ENCODE measurements at regions not wholly inside any gene's neighbourhood (a gene's known extent, or its start where the extent isn't known, plus 50 kb on each side); places are given as distances from the start of the nearest gene placed in this dataset.

GRCh38 chr3:10760199-10760598, 55.8 kb upstream of the SLC6A11 start:
- FAIRE-seq (no peak), DNase-seq (ENCODE audit: low read depth, low spot score) (no peak)
- H3K9ac ChIP-seq (replicated peaks; ENCODE audit: extremely low read depth, insufficient read depth, low read length) = no peak overlapping the region
- H3K36me3 ChIP-seq (ENCODE audit: control insufficient read depth in 2 of 2, extremely low read depth in 1 of 2, insufficient read depth in 2 of 2, low read length in 2 of 2) = no peaks in the 10 kb centered on the region
- H3K4me2 ChIP-seq (ENCODE audit: insufficient read depth, low read length) = no peak overlapping the region
- no peak overlapping the region for H3K27ac ChIP-seq (ENCODE audit: insufficient read depth, low read depth, low read length)
- no peaks in the 10 kb centered on the region for H3K9me1 ChIP-seq (replicated peaks; ENCODE audit: control insufficient read depth, extremely low read depth, insufficient read depth, low read length)
- ChIA-PET CTCF (interaction anchor here (1.3 to 6.8 kb wide), 4 partner anchors 11 to 300 kb away, joined by 4 to 75 read pairs (median 23); no protein-coding TSS in a partner anchor), POLR2A (no interaction called here)
- dilution Hi-C loops (cut with MboI; ENCODE audit: extremely low pct_ligation_motif_present, low sequenced_read_pairs) = no loop called here
- TF ChIP-seq CTCF (IDR thresholded peaks at IDR 0.05; ENCODE audit: extremely low read depth in 1 of 2, insufficient read depth in 1 of 2, low read depth in 1 of 2, low read length in 2 of 2) = no peak
- no peak for TF ChIP-seq MAX (IDR thresholded peaks at IDR 0.05; ENCODE audit: insufficient read depth, insufficient read length)
- TF ChIP-seq FOS (IDR thresholded peaks at IDR 0.05; ENCODE audit: borderline replicate concordance, insufficient read depth, low read length) = no peak
- no peak for TF ChIP-seq JUN (IDR thresholded peaks at IDR 0.05; ENCODE audit: borderline replicate concordance, insufficient read depth, insufficient read length, low read depth)
- TF ChIP-seq POLR2A (IDR thresholded peaks at IDR 0.05; ENCODE audit: low read depth, low read length) = no peak
- no peak for TF ChIP-seq MYC (IDR thresholded peaks at IDR 0.05; ENCODE audit: low read depth, low read length)
- H3K79me2 ChIP-seq (ENCODE audit: control insufficient read depth, insufficient read depth, low read length) = no peaks in the 10 kb centered on the region
- no peaks in the 10 kb centered on the region for H4K20me1 ChIP-seq (replicated peaks; ENCODE audit: control insufficient read depth, extremely low read depth, insufficient read depth, low read length)
- H2AFZ ChIP-seq (ENCODE audit: low read depth, low read length) = no peak overlapping the region
- intact Hi-C loops (cut with micrococcal nuclease) = no loop called here
- H3K4me3 ChIP-seq (replicated peaks in 1 of 3; ENCODE audit: insufficient read depth in 1 of 3, low read depth in 1 of 3, low read length in 3 of 3) = no peak overlapping the region
- no peaks in the 10 kb centered on the region for H3K27me3 ChIP-seq (ENCODE audit: control insufficient read depth in 2 of 2, insufficient read depth in 2 of 2, low read length in 2 of 2)
- no TSS peak for BruUV-seq (replicated peaks)
- no peaks in the 10 kb centered on the region for H3K4me1 ChIP-seq (ENCODE audit: control insufficient read depth, extremely low read depth, insufficient read depth, low read length)
- H3K9me3 ChIP-seq (replicated peaks; ENCODE audit: control insufficient read depth, insufficient read depth, low read length) = no peaks in the 10 kb centered on the region

GRCh38 chr3:10761583-10761982, 54.4 kb upstream of the SLC6A11 start:
- H3K9me3 ChIP-seq (replicated peaks; ENCODE audit: control insufficient read depth, insufficient read depth, low read length) = no peaks in the 10 kb centered on the region
- POLR2A ChIA-PET = no interaction called here
- H4K20me1 ChIP-seq (replicated peaks; ENCODE audit: control insufficient read depth, extremely low read depth, insufficient read depth, low read length) = no peaks in the 10 kb centered on the region
- intact Hi-C loops (cut with micrococcal nuclease) = no loop called here
- H3K9me1 ChIP-seq (replicated peaks; ENCODE audit: control insufficient read depth, extremely low read depth, insufficient read depth, low read length) = no peaks in the 10 kb centered on the region
- H3K79me2 ChIP-seq (ENCODE audit: control insufficient read depth, insufficient read depth, low read length) = no peaks in the 10 kb centered on the region
- no peak overlapping the region for H2AFZ ChIP-seq (ENCODE audit: low read depth, low read length)
- no peak overlapping the region for H3K9ac ChIP-seq (replicated peaks; ENCODE audit: extremely low read depth, insufficient read depth, low read length)
- H3K4me2 ChIP-seq (ENCODE audit: insufficient read depth, low read length) = no peak overlapping the region
- H3K36me3 ChIP-seq (ENCODE audit: control insufficient read depth in 2 of 2, extremely low read depth in 1 of 2, insufficient read depth in 2 of 2, low read length in 2 of 2) = no peaks in the 10 kb centered on the region
- FAIRE-seq = no peak
- no TSS peak for BruUV-seq (replicated peaks)
- DNase-seq (ENCODE audit: low read depth, low spot score) = no peak
- no peak overlapping the region for H3K27ac ChIP-seq (ENCODE audit: insufficient read depth, low read depth, low read length)
- H3K4me3 ChIP-seq (replicated peaks in 1 of 3; ENCODE audit: insufficient read depth in 1 of 3, low read depth in 1 of 3, low read length in 3 of 3) = no peak overlapping the region
- H3K4me1 ChIP-seq (ENCODE audit: control insufficient read depth, extremely low read depth, insufficient read depth, low read length) = no peaks in the 10 kb centered on the region
- dilution Hi-C loops (cut with MboI; ENCODE audit: extremely low pct_ligation_motif_present, low sequenced_read_pairs) = no loop called here
- CTCF ChIA-PET = interaction anchor here (0.8 to 1.6 kb wide), 3 partner anchors 181 to 299 kb away, joined by 3 to 4 read pairs (median 4); no protein-coding TSS in a partner anchor
- no peaks in the 10 kb centered on the region for H3K27me3 ChIP-seq (ENCODE audit: control insufficient read depth in 2 of 2, insufficient read depth in 2 of 2, low read length in 2 of 2)
- TF ChIP-seq MYC (IDR thresholded peaks at IDR 0.05; ENCODE audit: low read depth, low read length) = no peak
- TF ChIP-seq CTCF (IDR thresholded peaks at IDR 0.05; ENCODE audit: extremely low read depth in 1 of 2, insufficient read depth in 1 of 2, low read depth in 1 of 2, low read length in 2 of 2) = no peak
